HepG2 (cell line): ENCODE measurements at regions not wholly inside any gene's neighbourhood (a gene's known extent, or its start where the extent isn't known, plus 50 kb on each side); places are given as distances from the start of the nearest gene placed in this dataset.

Source experiments
- ATAC-seq: fragments of 200-7000 bp; cut with Tn5 transposase; 3 replicates; pipeline ENCODE4 v1.9.1; 2020; ENCODE audit warnings: mild to moderate bottlenecking, moderate library complexity
- BruUV-seq: library from RNA; stranded (reverse); fragments of 400-500 nt; replicated peaks from 2 replicates; lab custom pipeline; 2021; lab: Mats Ljungman, UMichigan
- CTCF ChIA-PET: fragments of 300-600 bp; formaldehyde crosslinking; extraction: SDS; loops from one replicate; lab custom pipeline; 2021; ENCODE audit warnings: low total read pairs, inconsistent platforms, low intra/inter-chr PET ratio; lab: Yijun Ruan, JAX
- POLR2A ChIA-PET: fragments of 350-600 bp; sonication (Branson Sonifier 250); formaldehyde crosslinking; loops from one replicate; lab custom pipeline; 2020; ENCODE audit warnings: antibody characterized with exemption, inconsistent platforms; lab: Yijun Ruan, JAX
- DNase-seq: peaks from one replicate; pipeline ENCODE4 v3.0.0-alpha.2; 2015; ENCODE audit warnings: low spot score
- FAIRE-seq: peaks from 3 replicates; lab custom pipeline; 2011; peaks lifted over from hg19 to GRCh38; lab: Jason Lieb, UNC
- H2AFZ ChIP-seq: one replicate; pipeline ENCODE4 v1.6.1; 2011; ENCODE audit warnings: low read length, inconsistent platforms
- H3K27ac ChIP-seq: fragments of 300-600 bp; 3 replicates; pipeline ENCODE4 v1.8.0; 2011; ENCODE audit warnings: mixed run types, mild to moderate bottlenecking, mixed read lengths, low read length, inconsistent platforms; ENCODE audit not compliant: insufficient read depth; ENCODE audit errors: extremely low read length
- H3K27me3 ChIP-seq, 2 experiments: fragments of 200-600 bp in 1 of 2; 2 replicates in 1 of 2; 3 replicates in 1 of 2; pipeline versions ENCODE4 v1.6.0 to v1.8.0; 2011; ENCODE audit warnings: low read length in 2 of 2, mild to moderate bottlenecking in 2 of 2, moderate library complexity in 2 of 2, inconsistent platforms in 1 of 2; ENCODE audit not compliant: insufficient read depth in 2 of 2, control insufficient read depth in 1 of 2
- H3K36me3 ChIP-seq, 2 experiments: fragments of 200-600 bp in 1 of 2; replicated peaks in 1 of 2; 2 replicates in 1 of 2; 3 replicates in 1 of 2; pipeline versions ENCODE4 v1.5.1 to v1.8.0; 2011; ENCODE audit warnings: low read length in 2 of 2, inconsistent platforms in 1 of 2; ENCODE audit not compliant: insufficient read depth in 2 of 2, control insufficient read depth in 1 of 2
- H3K4me1 ChIP-seq: 2 replicates; pipeline ENCODE4 v1.5.1; 2012; ENCODE audit warnings: low read length, inconsistent platforms; ENCODE audit not compliant: insufficient read depth
- H3K4me2 ChIP-seq: 2 replicates; pipeline ENCODE4 v1.6.0; 2011; ENCODE audit warnings: low read depth, low read length, inconsistent platforms
- H3K4me3 ChIP-seq, 3 experiments: fragments of 200-600 bp in 1 of 3; sonication (generic), shearing (Covaris generic) in 1 of 3; replicated peaks in 1 of 3; 2 replicates each; pipeline ENCODE4 v1.5.1; 2011 to 2016; ENCODE audit warnings: low read length in 3 of 3, inconsistent platforms in 2 of 3, low read depth in 2 of 3, mild to moderate bottlenecking in 2 of 3, control low read depth in 1 of 3, mixed read lengths in 1 of 3; ENCODE audit not compliant: insufficient read depth in 1 of 3
- H3K79me2 ChIP-seq: one replicate; pipeline ENCODE4 v1.6.1; 2011; ENCODE audit warnings: low read length, inconsistent platforms; ENCODE audit not compliant: insufficient read depth
- H3K9ac ChIP-seq: 2 replicates; pipeline ENCODE4 v1.6.0; 2011; ENCODE audit warnings: mild to moderate bottlenecking, low read depth, low read length, inconsistent platforms; ENCODE audit not compliant: insufficient read depth
- H3K9me3 ChIP-seq: 2 replicates; pipeline ENCODE4 v1.5.1; 2012; ENCODE audit warnings: mild to moderate bottlenecking, low read length
- H4K20me1 ChIP-seq: 2 replicates; pipeline ENCODE4 v1.6.0; 2011; ENCODE audit warnings: inconsistent platforms, mild to moderate bottlenecking, low read length, moderate library complexity; ENCODE audit not compliant: insufficient read depth
- AFF4 ChIP-seq: sonication (generic); formaldehyde crosslinking; IDR thresholded peaks from 2 replicates; pipeline ENCODE4 v1.4.0; 2020; ENCODE audit warnings: missing genetic modification reagents
- CREB1 ChIP-seq, 2 experiments: fragments of 450-650 bp in 1 of 2; IDR thresholded peaks; 2 replicates each; pipeline ENCODE4 v1.6.1; 2016 to 2017; ENCODE audit warnings: control low read depth in 1 of 2, mild to moderate bottlenecking in 1 of 2, missing compliant biosample characterization in 1 of 2, missing genetic modification characterization in 1 of 2
- DR1 ChIP-seq: sonication (generic); formaldehyde crosslinking; IDR thresholded peaks from 2 replicates; pipeline ENCODE4 v1.8.0; 2021; ENCODE audit warnings: mild to moderate bottlenecking, missing genetic modification reagents, inconsistent platforms
- HMG20A ChIP-seq: IDR thresholded peaks from 2 replicates; pipeline ENCODE4 v1.6.1; 2016; ENCODE audit warnings: borderline replicate concordance
- MAZ ChIP-seq, 2 experiments: sonication (generic) in 1 of 2; formaldehyde crosslinking in 1 of 2; IDR thresholded peaks; 2 replicates each; pipeline versions ENCODE4 v1.5.0 to v1.6.1; 2012 to 2020; ENCODE audit warnings: low read depth in 2 of 2, mild to moderate bottlenecking in 2 of 2, borderline replicate concordance in 1 of 2, improper control_type of control experiment in 1 of 2, low read length in 1 of 2, missing genetic modification reagents in 1 of 2, moderate library complexity in 1 of 2
- NFIB ChIP-seq: sonication (generic); formaldehyde crosslinking; IDR thresholded peaks from 2 replicates; pipeline ENCODE4 v1.9.0; 2021; ENCODE audit warnings: missing genetic modification reagents, mild to moderate bottlenecking, borderline replicate concordance
- RFX1 ChIP-seq: fragments of 450-650 bp; IDR thresholded peaks from 2 replicates; pipeline ENCODE4 v1.6.1; 2017
- TAF15 ChIP-seq: fragments of 200-400 bp; formaldehyde crosslinking; IDR thresholded peaks from one replicate; pipeline ENCODE4 v1.6.1; 2018; ENCODE audit warnings: mild to moderate bottlenecking, low read depth, low read length; ENCODE audit not compliant: poor library complexity, severe bottlenecking
- ZNF550 ChIP-seq: sonication (generic); formaldehyde crosslinking; IDR thresholded peaks from 2 replicates; pipeline ENCODE4 v1.4.0; 2020; ENCODE audit warnings: mild to moderate bottlenecking, missing genetic modification reagents, borderline replicate concordance
- in situ Hi-C: cut with HindIII; loops from 2 replicates; pipeline ENCODE4 v1.10.0; 2017; ENCODE audit warnings: low pct_unique_long_range_greater_than_20kb; ENCODE audit not compliant: extremely low pct_ligation_motif_present
- intact Hi-C: fragments of 100-400 bp; cut with micrococcal nuclease; formaldehyde crosslinking; loops from one replicate; pipeline ENCODE4 v1.10.0; 2022; ENCODE audit not compliant: unreplicated experiment

- no peaks in the 10 kb centered on the region for H3K36me3 ChIP-seq
- no TSS peak for BruUV-seq
- no peak overlapping the region for H3K4me2 ChIP-seq
- intact Hi-C loops = no loop called here
- H3K9me3 ChIP-seq = no peaks in the 10 kb centered on the region
- no peak overlapping the region for H2AFZ ChIP-seq
- POLR2A ChIA-PET = no interaction called here
- no peaks in the 10 kb centered on the region for H3K4me1 ChIP-seq
- 0 out of 5 replicates have a peak, but pooled peaks cover 0 to 1% of the 10 kb centered on the region in 2 experiments for H3K27me3 ChIP-seq
- no peak for ATAC-seq
- TF ChIP-seq NFIB (no peak), DR1 (CRISPR knock-in tag) (no peak), CREB1 (IDR thresholded peaks at IDR 0.05) (no peak), CREB1 (CRISPR knock-in tag; IDR thresholded peaks at IDR 0.05) (no peak), TAF15 (no peak), AFF4 (CRISPR knock-in tag) (no peak), HMG20A (CRISPR knock-in tag) (no peak), RFX1 (no peak), MAZ (IDR thresholded peaks at IDR 0.05; ENCODE audit: borderline replicate concordance, low read depth, low read length) (no peak), MAZ (CRISPR knock-in tag; IDR thresholded peaks at IDR 0.05; ENCODE audit: low read depth) (no peak), ZNF550 (CRISPR knock-in tag) (no peak)
- no peak for DNase-seq
- H3K79me2 ChIP-seq = no peaks in the 10 kb centered on the region
- no peak overlapping the region for H3K4me3 ChIP-seq
- no peak overlapping the region for H3K9ac ChIP-seq
- CTCF ChIA-PET = no interaction called here
- FAIRE-seq = no peak
- H4K20me1 ChIP-seq = no peaks in the 10 kb centered on the region
- H3K27ac ChIP-seq = no peak overlapping the region
- in situ Hi-C loops = no loop called here
These were observed 72.4 kb upstream of the CXCL14 start for GRCh38 chr5:135651156-135651555.
